Loucy (cell line): ENCODE measurements at regions not wholly inside any gene's neighbourhood (a gene's known extent, or its start where the extent isn't known, plus 50 kb on each side); places are given as distances from the start of the nearest gene placed in this dataset.

Source experiments
- H2AFZ ChIP-seq: fragments of 200-600 bp; sonication (generic); 2 replicates; pipeline ENCODE4 v1.6.0; 2016; ENCODE audit warnings: antibody characterized with exemption, mild to moderate bottlenecking, low read length, moderate library complexity
- H3F3A ChIP-seq: fragments of 200-600 bp; 2 replicates; pipeline ENCODE4 v1.6.0; 2016; ENCODE audit warnings: antibody characterized with exemption, low read depth, mild to moderate bottlenecking
- H3K27me3 ChIP-seq: fragments of 200-600 bp; sonication (generic); 2 replicates; pipeline ENCODE4 v1.6.1; 2014; ENCODE audit warnings: low read length, mild to moderate bottlenecking; ENCODE audit not compliant: insufficient read depth, poor library complexity, severe bottlenecking
- H3K36me3 ChIP-seq: fragments of 200-600 bp; sonication (generic); 2 replicates; pipeline ENCODE4 v1.6.1; 2016; ENCODE audit warnings: low read length; ENCODE audit not compliant: insufficient read depth
- H3K4me1 ChIP-seq: fragments of 200-600 bp; sonication (generic); 2 replicates; pipeline ENCODE4 v1.5.1; 2014; ENCODE audit warnings: low read length, mild to moderate bottlenecking; ENCODE audit not compliant: insufficient read depth, poor library complexity, severe bottlenecking
- H3K4me2 ChIP-seq: fragments of 200-600 bp; sonication (generic); 2 replicates; pipeline ENCODE4 v1.6.0; 2014; ENCODE audit warnings: antibody characterized with exemption, low read length, low read depth, mild to moderate bottlenecking; ENCODE audit not compliant: poor library complexity, severe bottlenecking
- H3K4me3 ChIP-seq: fragments of 200-600 bp; sonication (generic); 2 replicates; pipeline ENCODE4 v1.5.1; 2014; ENCODE audit warnings: low read length, mild to moderate bottlenecking, mixed read lengths; ENCODE audit not compliant: poor library complexity, severe bottlenecking
- H3K79me2 ChIP-seq: fragments of 200-600 bp; sonication (generic); 2 replicates; pipeline ENCODE4 v1.6.1; 2014; ENCODE audit warnings: low read length; ENCODE audit not compliant: insufficient read depth
- H3K9ac ChIP-seq: fragments of 200-600 bp; sonication (generic); 2 replicates; pipeline ENCODE4 v1.6.0; 2014; ENCODE audit warnings: mild to moderate bottlenecking, low read depth, low read length, moderate library complexity; ENCODE audit not compliant: poor library complexity, severe bottlenecking
- H3K9me2 ChIP-seq: fragments of 200-600 bp; sonication (generic); replicated peaks from 2 replicates; pipeline ENCODE4 v1.6.1; 2016; ENCODE audit warnings: low read depth, low read length, mixed read lengths
- H3K9me3 ChIP-seq: fragments of 200-600 bp; sonication (generic); 2 replicates; pipeline ENCODE4 v1.6.1; 2014; ENCODE audit warnings: mild to moderate bottlenecking, antibody characterized with exemption, low read length, low read depth; ENCODE audit not compliant: insufficient read depth
- H4K20me1 ChIP-seq: fragments of 200-600 bp; sonication (generic); 2 replicates; pipeline ENCODE4 v1.6.0; 2014; ENCODE audit warnings: antibody characterized with exemption, low read length, mild to moderate bottlenecking; ENCODE audit not compliant: insufficient read depth, poor library complexity, severe bottlenecking
- EZH2phosphoT487 ChIP-seq: fragments of 200-600 bp; IDR thresholded peaks from 2 replicates; pipeline ENCODE4 v1.6.1; 2018; ENCODE audit warnings: antibody characterized with exemption, mild to moderate bottlenecking, moderate library complexity, borderline replicate concordance
- TF ChIP-seq, protein P1 (sequence below): fragments of 200-600 bp; sonication (generic); conservative IDR thresholded peaks from 2 replicates; pipeline ENCODE4 v1.5.1; 2014; ENCODE audit warnings: mild to moderate bottlenecking, antibody characterized with exemption, low read length

DNA sequence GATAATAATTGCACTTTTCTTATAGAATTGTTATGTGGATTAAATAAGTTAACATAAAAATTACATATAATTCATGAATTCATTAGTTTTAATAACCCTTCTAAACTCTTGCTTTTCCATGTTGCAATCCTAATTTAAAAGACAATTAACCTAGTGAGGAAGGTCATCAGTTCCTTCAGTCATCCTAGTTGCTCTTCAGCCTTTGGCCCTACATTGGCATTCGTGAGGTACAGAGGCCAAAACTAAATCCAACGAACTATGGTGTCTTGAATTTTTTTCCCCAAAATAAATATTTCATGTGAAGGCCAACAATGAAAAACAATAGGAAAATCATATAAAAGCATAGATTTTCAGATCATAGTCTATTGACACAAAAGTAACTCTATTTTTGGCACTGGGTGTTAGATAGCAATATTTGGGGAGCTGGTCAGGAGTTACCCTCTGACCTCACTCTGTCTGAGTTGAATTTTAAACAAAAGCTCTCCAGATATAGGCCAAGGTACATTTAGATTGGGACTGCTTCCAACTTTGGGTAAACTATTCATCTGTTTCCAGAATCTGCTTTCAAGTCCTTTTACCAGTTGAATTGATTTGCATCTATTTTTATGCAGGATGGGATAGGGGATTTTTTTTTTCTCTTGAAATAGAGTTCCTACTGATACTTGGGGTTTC is 104.5 kb downstream of the SEM1 start:
- Histone ChIP-seq H3K79me2 (no peaks in the 10 kb centered on the region), H4K20me1 (no peaks in the 10 kb centered on the region), H3K27me3 (no peaks in the 10 kb centered on the region), H3K4me1 (no peaks in the 10 kb centered on the region), H3K4me2 (no peak overlapping the region), H3F3A (no peaks in the 10 kb centered on the region), H3K4me3 (no peak overlapping the region), H3K9me2 (no peaks in the 10 kb centered on the region), H3K9me3 (no peaks in the 10 kb centered on the region), H3K36me3 (no peaks in the 10 kb centered on the region), H3K9ac (no peak overlapping the region), H2AFZ (no peak overlapping the region)
- TF ChIP-seq, protein P1, sequence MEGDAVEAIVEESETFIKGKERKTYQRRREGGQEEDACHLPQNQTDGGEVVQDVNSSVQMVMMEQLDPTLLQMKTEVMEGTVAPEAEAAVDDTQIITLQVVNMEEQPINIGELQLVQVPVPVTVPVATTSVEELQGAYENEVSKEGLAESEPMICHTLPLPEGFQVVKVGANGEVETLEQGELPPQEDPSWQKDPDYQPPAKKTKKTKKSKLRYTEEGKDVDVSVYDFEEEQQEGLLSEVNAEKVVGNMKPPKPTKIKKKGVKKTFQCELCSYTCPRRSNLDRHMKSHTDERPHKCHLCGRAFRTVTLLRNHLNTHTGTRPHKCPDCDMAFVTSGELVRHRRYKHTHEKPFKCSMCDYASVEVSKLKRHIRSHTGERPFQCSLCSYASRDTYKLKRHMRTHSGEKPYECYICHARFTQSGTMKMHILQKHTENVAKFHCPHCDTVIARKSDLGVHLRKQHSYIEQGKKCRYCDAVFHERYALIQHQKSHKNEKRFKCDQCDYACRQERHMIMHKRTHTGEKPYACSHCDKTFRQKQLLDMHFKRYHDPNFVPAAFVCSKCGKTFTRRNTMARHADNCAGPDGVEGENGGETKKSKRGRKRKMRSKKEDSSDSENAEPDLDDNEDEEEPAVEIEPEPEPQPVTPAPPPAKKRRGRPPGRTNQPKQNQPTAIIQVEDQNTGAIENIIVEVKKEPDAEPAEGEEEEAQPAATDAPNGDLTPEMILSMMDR, result no peak
- no peak for TF ChIP-seq EZH2phosphoT487

DNA sequence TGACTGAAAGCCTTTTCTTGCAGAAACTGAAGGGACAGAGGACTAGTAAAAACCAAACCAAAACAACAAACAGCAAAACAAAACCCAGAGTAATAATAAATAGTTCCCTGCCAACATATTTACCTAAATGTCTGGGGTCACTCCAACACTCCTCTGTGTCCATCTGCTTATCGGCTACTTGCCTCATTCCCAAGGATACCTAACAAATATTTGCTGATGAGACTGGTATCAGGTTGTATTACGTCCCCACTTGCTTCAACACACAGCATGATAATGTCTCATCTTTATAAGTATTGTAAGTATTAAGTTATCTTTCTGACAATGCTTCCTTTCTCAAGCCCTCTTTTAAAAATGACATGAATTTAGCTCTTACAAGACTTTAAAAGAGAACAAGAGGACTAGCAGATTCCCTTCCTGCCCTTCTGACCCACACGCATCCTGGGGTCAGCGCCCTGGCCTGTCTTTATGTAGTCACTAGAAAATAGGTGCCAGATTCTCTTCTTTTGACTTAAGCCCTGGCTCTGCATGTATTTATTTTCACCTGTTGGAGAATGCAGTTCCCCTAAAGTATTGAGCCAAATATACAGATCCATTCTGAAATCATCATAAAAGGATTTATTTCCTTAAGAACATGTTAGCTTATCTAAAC is 110.2 kb downstream of the SEM1 start:
- TF ChIP-seq, protein P1, result no peak
- no peak for TF ChIP-seq EZH2phosphoT487
- H3K36me3 ChIP-seq, result no peaks in the 10 kb centered on the region

DNA sequence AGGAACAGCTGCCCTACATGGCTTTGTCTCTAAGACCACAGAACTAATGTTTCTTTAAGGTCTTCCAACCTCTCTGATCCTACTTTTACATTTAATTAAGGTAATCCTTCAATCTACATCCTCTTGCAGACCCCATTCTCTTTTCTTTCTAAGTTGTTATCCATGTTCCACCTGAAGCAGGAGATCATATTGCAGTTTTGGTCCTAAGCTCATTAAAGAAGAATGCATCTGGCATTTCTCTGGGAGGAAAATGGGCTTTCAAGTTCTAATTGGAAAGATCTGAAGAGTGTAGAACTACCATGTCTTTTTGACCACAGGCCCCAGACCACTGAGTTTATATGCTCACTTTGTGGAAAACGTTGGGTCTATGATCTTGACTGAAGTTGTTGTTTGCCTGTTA is 111.2 kb downstream of the SEM1 start:
- TF ChIP-seq EZH2phosphoT487, result no peak
- TF ChIP-seq, protein P1, result no peak
- no peak overlapping the region for H2AFZ ChIP-seq
- no peaks in the 10 kb centered on the region for H3K9me2 ChIP-seq
- no peaks in the 10 kb centered on the region for H4K20me1 ChIP-seq
- no peak overlapping the region for H3K9ac ChIP-seq
- H3K9me3 ChIP-seq, result no peaks in the 10 kb centered on the region
- H3K4me3 ChIP-seq, result no peak overlapping the region
- H3K4me1 ChIP-seq, result no peaks in the 10 kb centered on the region
- no peaks in the 10 kb centered on the region for H3K27me3 ChIP-seq
- H3K79me2 ChIP-seq, result no peaks in the 10 kb centered on the region
- H3F3A ChIP-seq, result no peaks in the 10 kb centered on the region
- H3K4me2 ChIP-seq, result no peak overlapping the region
- H3K36me3 ChIP-seq, result no peaks in the 10 kb centered on the region

More for the DNA sequence above, 110.2 kb downstream of the SEM1 start:
- H3K27me3 ChIP-seq, result no peaks in the 10 kb centered on the region
- H3K4me3 ChIP-seq, result no peak overlapping the region
- H3K79me2 ChIP-seq, result no peaks in the 10 kb centered on the region
- H3F3A ChIP-seq, result no peaks in the 10 kb centered on the region
- no peak overlapping the region for H3K9ac ChIP-seq
- no peaks in the 10 kb centered on the region for H3K9me2 ChIP-seq
- no peaks in the 10 kb centered on the region for H3K9me3 ChIP-seq
- H3K4me1 ChIP-seq, result no peaks in the 10 kb centered on the region
- H2AFZ ChIP-seq, result no peak overlapping the region
- H4K20me1 ChIP-seq, result no peaks in the 10 kb centered on the region
- no peak overlapping the region for H3K4me2 ChIP-seq
